ENCODE measurements at regions not wholly inside any gene's neighbourhood (a gene's known extent, or its start where the extent isn't known, plus 50 kb on each side); places are given as distances from the start of the nearest gene placed in this dataset.

DNA sequence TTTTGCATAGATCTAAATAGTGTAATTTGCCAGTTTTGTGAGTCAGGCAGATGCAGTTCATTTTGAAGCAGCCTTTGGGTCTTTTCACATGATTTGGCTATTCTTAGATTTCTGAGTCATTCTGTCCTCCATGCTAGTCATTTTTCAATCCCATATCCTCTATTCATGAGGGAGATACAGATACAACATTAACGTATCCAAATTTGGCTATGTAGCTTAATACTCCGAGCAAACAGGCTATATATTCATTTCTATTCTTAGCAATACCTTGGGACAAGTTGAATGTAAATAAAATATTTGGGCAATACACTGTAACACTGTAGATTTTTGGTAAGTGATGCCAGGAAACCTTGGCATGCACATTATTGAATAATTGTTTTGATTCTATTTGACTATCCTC is 270.7 kb upstream of the PDE3A start (continued):
- TF ChIP-seq, protein P1, sequence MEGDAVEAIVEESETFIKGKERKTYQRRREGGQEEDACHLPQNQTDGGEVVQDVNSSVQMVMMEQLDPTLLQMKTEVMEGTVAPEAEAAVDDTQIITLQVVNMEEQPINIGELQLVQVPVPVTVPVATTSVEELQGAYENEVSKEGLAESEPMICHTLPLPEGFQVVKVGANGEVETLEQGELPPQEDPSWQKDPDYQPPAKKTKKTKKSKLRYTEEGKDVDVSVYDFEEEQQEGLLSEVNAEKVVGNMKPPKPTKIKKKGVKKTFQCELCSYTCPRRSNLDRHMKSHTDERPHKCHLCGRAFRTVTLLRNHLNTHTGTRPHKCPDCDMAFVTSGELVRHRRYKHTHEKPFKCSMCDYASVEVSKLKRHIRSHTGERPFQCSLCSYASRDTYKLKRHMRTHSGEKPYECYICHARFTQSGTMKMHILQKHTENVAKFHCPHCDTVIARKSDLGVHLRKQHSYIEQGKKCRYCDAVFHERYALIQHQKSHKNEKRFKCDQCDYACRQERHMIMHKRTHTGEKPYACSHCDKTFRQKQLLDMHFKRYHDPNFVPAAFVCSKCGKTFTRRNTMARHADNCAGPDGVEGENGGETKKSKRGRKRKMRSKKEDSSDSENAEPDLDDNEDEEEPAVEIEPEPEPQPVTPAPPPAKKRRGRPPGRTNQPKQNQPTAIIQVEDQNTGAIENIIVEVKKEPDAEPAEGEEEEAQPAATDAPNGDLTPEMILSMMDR (IDR thresholded peaks at IDR 0.05), result no peak
- TF ChIP-seq JUN (CRISPR knock-in tag; IDR thresholded peaks at IDR 0.05) (no peak), GRHL2 (CRISPR knock-in tag; IDR thresholded peaks at IDR 0.05; ENCODE audit: insufficient replicate concordance, severe bottlenecking) (no peak), ATF1 (CRISPR knock-in tag; IDR thresholded peaks at IDR 0.05) (no peak), NR2C2 (CRISPR knock-in tag; IDR thresholded peaks at IDR 0.05) (no peak)
- TF ChIP-seq, protein P2, sequence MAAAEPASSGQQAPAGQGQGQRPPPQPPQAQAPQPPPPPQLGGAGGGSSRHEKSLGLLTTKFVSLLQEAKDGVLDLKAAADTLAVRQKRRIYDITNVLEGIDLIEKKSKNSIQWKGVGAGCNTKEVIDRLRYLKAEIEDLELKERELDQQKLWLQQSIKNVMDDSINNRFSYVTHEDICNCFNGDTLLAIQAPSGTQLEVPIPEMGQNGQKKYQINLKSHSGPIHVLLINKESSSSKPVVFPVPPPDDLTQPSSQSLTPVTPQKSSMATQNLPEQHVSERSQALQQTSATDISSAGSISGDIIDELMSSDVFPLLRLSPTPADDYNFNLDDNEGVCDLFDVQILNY (CRISPR knock-in tag; IDR thresholded peaks at IDR 0.05), result no peak

DNA sequence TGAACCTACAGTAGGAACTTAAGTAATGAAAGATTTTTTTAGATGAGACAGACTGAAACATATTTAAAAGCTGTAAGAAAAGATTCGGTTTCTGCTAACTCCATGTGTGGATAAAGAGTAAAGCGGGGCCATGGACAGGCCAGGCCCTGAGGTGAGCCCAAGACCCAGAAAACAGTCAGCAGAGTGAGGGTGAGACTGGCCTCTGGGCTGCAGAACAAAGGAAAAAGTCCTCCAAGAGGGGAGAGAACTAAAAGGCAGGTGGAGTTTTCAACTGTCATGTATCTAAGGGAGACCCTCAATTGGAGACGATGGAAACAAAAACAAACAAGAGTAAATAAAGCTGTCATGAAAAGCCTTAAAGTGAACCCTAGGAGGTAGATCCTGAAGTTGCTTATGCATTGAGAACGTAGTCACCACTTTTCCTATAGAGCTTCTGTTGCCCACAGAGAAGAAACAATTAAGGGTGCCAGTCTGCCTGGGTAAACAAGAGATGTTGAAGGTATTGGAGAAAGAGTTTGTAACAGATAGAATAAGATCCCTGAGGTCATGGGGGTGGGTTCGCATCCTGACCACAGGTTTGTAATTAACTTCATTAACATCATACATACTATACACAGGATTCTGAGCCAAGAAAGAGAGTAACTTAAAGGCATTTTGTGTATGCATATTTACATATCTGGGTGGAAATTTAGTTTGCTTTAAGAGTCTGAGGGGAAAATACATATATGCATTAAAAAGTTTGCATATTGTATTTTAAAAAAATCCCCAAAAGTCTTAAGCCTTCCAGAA is 268.7 kb upstream of the PDE3A start:
- DNase-seq (ENCODE audit: low spot score), result no peak
- H3K27ac Mint-ChIP-seq, result peak overlapping the region; percentile 57
- peaks cover 6% of the 10 kb centered on the region; the same call in 1 of the 2 replicates for H3K9me3 Mint-ChIP-seq
- H3K4me1 Mint-ChIP-seq, result peaks cover 21% of the 10 kb centered on the region
- peak; percentile 68 for ATAC-seq
- ChIA-PET POLR2A (no interaction called here), CTCF (no interaction called here)
- TF ChIP-seq RORB (CRISPR knock-in tag; IDR thresholded peaks at IDR 0.05) (no peak), TCF7 (CRISPR knock-in tag; IDR thresholded peaks at IDR 0.05; ENCODE audit: low read depth) (no peak), ELF4 (CRISPR knock-in tag; IDR thresholded peaks at IDR 0.05; ENCODE audit: low read depth) (no peak), MXD4 (CRISPR knock-in tag; IDR thresholded peaks at IDR 0.05; ENCODE audit: borderline replicate concordance) (no peak), NR3C1 (CRISPR knock-in tag; conservative IDR thresholded peaks at IDR 0.05; ENCODE audit: low read depth) (no peak), ZNF219 (CRISPR knock-in tag; IDR thresholded peaks at IDR 0.05; ENCODE audit: borderline replicate concordance) (no peak), ESRRA (CRISPR knock-in tag; IDR thresholded peaks at IDR 0.05; ENCODE audit: borderline replicate concordance) (no peak), ZNF263 (CRISPR knock-in tag; IDR thresholded peaks at IDR 0.05; ENCODE audit: low read depth) (no peak), NR2C2 (CRISPR knock-in tag; IDR thresholded peaks at IDR 0.05) (no peak), RELA (CRISPR knock-in tag; IDR thresholded peaks at IDR 0.05; ENCODE audit: borderline replicate concordance) (no peak)
- TF ChIP-seq, protein P3, sequence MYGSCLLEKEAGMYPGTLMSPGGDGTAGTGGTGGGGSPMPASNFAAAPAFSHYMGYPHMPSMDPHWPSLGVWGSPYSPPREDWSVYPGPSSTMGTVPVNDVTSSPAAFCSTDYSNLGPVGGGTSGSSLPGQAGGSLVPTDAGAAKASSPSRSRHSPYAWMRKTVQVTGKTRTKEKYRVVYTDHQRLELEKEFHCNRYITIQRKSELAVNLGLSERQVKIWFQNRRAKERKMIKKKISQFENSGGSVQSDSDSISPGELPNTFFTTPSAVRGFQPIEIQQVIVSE (CRISPR knock-in tag; IDR thresholded peaks at IDR 0.05; ENCODE audit: borderline replicate concordance), result no peak
- TF ChIP-seq, protein P4, sequence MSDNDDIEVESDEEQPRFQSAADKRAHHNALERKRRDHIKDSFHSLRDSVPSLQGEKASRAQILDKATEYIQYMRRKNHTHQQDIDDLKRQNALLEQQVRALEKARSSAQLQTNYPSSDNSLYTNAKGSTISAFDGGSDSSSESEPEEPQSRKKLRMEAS (CRISPR knock-in tag; IDR thresholded peaks at IDR 0.05), result no peak
- TF ChIP-seq, protein P5, sequence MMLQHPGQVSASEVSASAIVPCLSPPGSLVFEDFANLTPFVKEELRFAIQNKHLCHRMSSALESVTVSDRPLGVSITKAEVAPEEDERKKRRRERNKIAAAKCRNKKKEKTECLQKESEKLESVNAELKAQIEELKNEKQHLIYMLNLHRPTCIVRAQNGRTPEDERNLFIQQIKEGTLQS (CRISPR knock-in tag; conservative IDR thresholded peaks at IDR 0.05), result no peak
- TF ChIP-seq, protein P6, sequence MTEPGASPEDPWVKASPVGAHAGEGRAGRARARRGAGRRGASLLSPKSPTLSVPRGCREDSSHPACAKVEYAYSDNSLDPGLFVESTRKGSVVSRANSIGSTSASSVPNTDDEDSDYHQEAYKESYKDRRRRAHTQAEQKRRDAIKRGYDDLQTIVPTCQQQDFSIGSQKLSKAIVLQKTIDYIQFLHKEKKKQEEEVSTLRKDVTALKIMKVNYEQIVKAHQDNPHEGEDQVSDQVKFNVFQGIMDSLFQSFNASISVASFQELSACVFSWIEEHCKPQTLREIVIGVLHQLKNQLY (CRISPR knock-in tag; IDR thresholded peaks at IDR 0.05), result no peak
- TF ChIP-seq, protein P2 (CRISPR knock-in tag; IDR thresholded peaks at IDR 0.05), result no peak
- TF ChIP-seq, protein P7, sequence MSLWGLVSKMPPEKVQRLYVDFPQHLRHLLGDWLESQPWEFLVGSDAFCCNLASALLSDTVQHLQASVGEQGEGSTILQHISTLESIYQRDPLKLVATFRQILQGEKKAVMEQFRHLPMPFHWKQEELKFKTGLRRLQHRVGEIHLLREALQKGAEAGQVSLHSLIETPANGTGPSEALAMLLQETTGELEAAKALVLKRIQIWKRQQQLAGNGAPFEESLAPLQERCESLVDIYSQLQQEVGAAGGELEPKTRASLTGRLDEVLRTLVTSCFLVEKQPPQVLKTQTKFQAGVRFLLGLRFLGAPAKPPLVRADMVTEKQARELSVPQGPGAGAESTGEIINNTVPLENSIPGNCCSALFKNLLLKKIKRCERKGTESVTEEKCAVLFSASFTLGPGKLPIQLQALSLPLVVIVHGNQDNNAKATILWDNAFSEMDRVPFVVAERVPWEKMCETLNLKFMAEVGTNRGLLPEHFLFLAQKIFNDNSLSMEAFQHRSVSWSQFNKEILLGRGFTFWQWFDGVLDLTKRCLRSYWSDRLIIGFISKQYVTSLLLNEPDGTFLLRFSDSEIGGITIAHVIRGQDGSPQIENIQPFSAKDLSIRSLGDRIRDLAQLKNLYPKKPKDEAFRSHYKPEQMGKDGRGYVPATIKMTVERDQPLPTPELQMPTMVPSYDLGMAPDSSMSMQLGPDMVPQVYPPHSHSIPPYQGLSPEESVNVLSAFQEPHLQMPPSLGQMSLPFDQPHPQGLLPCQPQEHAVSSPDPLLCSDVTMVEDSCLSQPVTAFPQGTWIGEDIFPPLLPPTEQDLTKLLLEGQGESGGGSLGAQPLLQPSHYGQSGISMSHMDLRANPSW (CRISPR knock-in tag; conservative IDR thresholded peaks at IDR 0.05; ENCODE audit: low read depth), result no peak
- no peaks in the 10 kb centered on the region for H3K27me3 Mint-ChIP-seq (ENCODE audit: low read depth)
- H3K4me3 Mint-ChIP-seq, result no peak overlapping the region
- H3K36me3 Mint-ChIP-seq, result peaks cover 2% of the 10 kb centered on the region; the same call in 1 of the 2 replicates
